Activated T-cell treated with anti-CD3 and anti-CD28 coated beads for 4 hours (primary cell): ENCODE measurements at regions not wholly inside any gene's neighbourhood (a gene's known extent, or its start where the extent isn't known, plus 50 kb on each side); places are given as distances from the start of the nearest gene placed in this dataset.
"Not testable (repeated sequence)": the region's sequence is repeated elsewhere in the genome, so short reads cannot be mapped to it uniquely, and the experiment has no call there.

Experiments
- DNase-seq: peaks from one replicate; pipeline ENCODE4 v3.0.0-alpha.2; 2020

GRCh38 chr2:194155431-194155830, 1501.6 kb upstream of the SLC39A10 start:
- no peak for DNase-seq

DNA sequence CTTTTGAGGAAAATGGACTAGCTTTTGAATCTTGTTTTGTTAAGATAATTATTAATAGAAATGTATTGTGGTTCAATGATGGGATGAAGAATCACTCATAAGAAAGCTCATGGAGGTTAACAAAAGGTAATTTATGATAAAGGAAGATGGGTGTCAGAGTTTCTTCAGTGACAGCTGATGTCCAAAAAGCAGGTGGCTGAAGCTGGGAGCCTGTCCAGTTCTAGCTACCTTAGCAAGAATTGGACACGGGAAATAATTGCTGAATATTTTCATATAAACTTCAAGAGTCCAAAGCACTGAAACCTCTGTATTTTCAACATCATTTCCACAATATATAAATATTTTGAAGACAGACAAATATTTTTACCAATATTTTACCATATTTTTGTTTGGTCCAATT, 1505.8 kb upstream of the SLC39A10 start:
- DNase-seq = no peak

- DNase-seq = no peak
Observed at GRCh38 chr2:194135463-194135862, 1521.6 kb upstream of the SLC39A10 start.

GRCh38 chr2:194128810-194129209, 1528.2 kb upstream of the SLC39A10 start:
- no peak for DNase-seq

- no peak for DNase-seq
Observed at GRCh38 chr2:194126418-194126817, 1530.6 kb upstream of the SLC39A10 start.

DNA sequence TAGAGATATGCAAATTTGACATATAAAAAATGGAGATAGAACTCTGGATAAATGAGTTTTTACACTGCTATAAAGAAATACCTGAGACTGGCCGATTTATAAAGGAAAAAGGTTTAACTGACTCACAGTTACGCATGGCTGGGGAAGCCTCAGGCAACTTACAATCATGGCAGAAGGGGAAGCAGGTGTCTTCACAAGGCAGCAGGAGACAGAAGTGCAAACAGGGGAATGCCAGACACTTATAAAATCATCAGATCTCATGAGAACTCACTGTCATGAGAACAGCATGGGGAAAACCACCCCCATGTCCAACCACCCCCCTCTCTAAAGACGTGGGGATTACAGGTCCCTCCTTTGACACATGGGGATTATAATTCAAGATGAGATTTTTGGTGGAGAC, 1540.2 kb upstream of the SLC39A10 start:
- no peak for DNase-seq

DNA sequence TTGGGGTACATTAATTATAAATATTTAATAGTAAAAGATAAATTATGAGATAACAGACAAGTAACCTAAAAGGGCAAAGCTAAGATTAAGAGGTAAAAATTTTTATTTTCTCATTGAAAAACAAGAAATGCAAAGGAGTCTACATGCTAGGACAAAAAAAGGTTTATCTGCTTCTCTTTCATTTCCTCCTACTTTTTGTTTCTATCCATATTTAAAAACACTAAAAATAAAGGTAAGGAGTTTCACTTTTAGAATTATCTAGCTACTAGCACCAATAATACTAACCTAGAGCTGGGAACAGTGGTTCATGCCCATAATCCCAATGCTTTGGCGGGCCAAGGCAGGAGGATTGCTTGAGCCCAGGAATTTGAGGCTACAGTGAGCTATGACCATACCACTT, 1551.7 kb upstream of the SLC39A10 start:
- DNase-seq = no peak

- DNase-seq = no peak
Observed at GRCh38 chr2:194104687-194105086, 1552.3 kb upstream of the SLC39A10 start.

GRCh38 chr2:194103941-194104659, 1552.9 kb upstream of the SLC39A10 start:
- no peak for DNase-seq

DNA sequence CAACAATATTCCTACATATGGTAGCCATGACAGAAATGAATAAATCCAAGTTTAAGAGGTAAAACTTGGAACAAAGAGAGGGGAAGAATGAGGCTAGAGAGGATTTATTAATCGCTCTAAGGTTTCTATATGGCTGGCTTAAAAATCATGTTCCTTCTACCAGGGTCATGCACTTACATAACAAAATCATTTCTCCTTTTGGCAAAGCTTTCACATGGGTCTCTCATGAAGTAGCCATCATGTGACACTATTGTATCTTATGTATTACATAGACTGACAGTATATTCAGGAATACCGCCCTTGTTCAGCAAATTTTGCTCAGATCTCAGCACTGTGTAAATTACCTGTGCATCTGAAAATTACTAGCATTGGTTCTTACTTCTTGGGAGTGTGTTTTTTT, 1554.5 kb upstream of the SLC39A10 start:
- DNase-seq = no peak

- DNase-seq = no peak
Observed at GRCh38 chr2:194100201-194100600, 1556.8 kb upstream of the SLC39A10 start.

GRCh38 chr2:194096402-194096801, 1560.6 kb upstream of the SLC39A10 start:
- no peak for DNase-seq

DNA sequence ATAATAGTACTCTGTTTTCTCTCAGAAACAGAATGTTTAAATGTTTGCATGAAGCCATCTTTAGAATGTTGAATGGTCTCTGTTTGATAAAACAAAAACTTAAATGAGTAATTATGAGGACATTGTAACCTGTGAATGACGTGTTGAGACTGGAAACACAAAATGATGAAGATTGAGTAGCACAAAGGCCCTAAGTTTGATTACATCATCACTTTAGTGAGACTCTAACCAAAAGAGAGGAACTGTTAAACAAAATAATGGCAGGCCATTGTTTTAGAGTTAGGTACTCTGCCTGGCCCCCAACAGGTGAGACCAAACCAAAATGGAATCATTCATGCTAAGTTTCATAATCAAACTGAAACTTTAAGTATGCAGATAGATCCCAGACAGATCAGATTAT, 1561.7 kb upstream of the SLC39A10 start:
- DNase-seq = no peak

- DNase-seq = no peak
Observed at GRCh38 chr2:194090251-194090905, 1566.6 kb upstream of the SLC39A10 start.

GRCh38 chr2:194087089-194087958, 1569.7 kb upstream of the SLC39A10 start:
- DNase-seq = no peak

DNA sequence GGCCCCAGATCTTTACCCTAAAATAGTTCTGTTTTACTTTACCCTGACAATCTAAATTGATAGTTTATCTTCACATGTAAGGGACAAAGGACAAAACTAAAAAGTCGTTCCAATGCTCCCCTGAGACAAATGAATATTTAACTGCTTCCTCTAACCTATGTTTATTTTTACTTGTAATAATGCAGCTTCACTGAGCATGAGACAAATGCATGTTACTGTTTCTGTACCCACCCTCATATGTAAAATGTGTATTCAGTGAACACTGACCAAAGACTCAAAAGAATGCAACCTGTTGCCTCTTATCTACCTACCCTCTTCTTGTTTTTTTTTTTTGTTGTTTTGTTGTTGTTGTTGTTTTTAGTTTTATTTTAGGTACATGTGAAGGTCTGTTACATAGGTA, 1570.9 kb upstream of the SLC39A10 start:
- no peak for DNase-seq

GRCh38 chr2:194079989-194080388, 1577.0 kb upstream of the SLC39A10 start:
- DNase-seq = no peak

DNA sequence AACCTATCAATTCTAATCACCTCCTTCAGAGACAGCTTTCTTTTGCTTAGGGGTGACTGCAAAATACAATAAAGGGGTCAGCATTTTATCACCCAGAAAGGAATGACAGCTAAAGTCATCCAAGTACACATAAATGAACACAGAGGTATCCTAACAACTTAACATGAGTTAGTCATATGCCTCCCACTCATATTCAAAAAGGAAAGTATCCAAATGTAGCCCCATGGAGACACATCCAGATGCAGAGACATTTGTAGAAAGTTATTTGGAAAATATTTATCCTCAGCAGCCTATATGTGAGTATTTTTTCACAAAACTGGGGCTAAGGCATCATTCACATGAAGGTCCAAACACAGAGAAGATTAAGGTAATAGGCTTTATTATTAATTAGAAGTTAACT, 1579.7 kb upstream of the SLC39A10 start:
- DNase-seq = no peak

DNA sequence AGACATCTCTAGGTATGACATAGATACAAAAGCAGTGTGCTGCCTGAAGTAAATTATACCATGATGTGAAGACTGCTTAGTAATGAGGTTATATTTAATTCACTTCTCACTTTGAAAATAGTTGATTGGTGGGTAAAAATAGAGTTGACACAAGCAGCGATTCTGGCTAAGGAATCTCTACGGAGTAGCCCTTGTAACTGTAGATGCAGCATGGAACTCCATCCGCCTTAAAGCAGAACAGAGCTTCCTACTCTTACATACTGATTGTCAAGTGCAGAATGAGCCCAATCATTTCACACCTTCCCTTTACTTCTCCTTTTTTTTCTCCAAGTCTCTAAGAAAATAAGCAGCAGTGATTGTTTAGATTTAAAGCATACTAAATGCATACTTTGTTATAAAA, 1594.6 kb upstream of the SLC39A10 start:
- no peak for DNase-seq

- no peak for DNase-seq
Observed at GRCh38 chr2:194060269-194060668, 1596.8 kb upstream of the SLC39A10 start.

- DNase-seq = no peak
Observed at GRCh38 chr2:194054313-194054712, 1602.7 kb upstream of the SLC39A10 start.

DNA sequence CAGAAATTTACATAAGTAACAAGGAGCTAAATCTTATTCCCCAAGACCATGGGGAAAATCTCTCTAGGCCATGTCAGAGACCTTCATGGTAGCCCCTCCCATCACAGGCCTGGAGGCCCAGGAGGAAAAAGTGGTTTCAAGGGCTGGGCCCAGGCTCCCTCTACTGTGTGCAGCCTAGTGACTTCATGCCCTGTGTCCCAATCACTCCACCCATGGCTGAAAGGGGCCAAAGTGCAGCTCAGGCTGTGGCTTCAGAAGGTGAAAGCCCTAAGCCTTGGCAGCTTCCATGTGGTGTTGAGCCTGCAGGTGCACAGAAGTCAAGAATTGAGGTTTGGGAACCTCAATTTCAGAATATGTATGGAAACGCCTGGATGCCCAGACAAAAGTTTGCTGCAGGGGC, 1612.7 kb upstream of the SLC39A10 start:
- DNase-seq = no peak

DNA sequence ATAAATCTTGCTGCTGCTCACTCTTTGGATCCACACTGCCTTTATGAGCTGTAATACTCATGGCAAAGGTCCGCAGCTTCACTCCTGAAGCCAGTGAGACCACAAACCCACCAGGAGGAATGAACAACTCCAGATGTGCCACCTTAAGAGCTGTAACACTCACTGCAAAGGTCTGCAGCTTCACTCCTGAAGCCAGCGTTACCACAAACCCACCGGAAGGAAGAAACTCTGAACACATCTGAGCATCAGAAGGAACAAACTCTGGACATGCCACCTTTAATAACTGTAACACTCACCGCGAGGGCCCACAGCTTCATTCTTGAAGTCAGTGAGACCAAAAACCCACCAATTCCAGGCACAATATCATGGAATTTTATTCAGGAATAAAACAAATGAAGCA, 1635.9 kb upstream of the SLC39A10 start:
- not testable (repeated sequence) for DNase-seq

DNA sequence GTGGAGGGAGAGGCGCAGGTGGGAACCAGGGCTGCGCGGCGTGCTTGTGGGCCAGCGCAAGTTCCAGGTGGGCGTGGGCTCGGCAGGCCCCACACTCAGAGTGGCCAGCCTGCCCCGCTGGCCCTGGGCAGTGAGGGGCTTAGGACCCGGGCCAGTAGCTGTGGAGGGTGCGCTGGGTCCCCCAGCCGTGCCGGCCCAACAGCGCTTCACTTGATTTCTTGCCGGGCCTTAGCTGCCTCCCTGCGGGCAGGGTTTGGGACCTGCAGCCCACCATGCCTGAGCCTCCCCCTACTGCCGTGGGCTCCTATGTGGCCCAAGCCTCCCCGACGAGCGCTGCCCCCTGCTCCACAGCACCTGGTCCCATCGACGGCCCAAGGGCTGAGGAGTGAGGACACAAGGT, 1636.9 kb upstream of the SLC39A10 start:
- DNase-seq = no peak
